ENCODE measurements at regions not wholly inside any gene's neighbourhood (a gene's known extent, or its start where the extent isn't known, plus 50 kb on each side); places are given as distances from the start of the nearest gene placed in this dataset.

DNA sequence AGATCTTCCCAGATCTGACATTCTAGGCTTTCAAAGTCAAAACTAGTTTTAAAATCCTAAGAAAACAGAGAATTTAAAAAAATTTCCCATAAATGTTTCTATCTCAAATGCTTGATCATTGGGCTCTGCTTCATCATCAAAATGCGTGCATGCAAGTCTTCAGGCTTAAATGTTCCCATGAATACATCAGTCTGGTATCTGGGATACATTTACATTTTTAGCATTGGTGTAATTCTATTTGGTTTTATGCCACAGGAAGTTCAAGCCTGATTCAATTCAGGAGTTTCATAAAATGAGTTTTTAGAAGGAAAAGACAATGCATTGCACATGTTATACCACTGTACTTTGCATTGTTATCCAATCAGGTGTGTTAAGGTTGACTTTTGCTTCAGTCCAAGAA is 336.4 kb downstream of the PCNX1 start:
- no peak overlapping the region for H2BK5ac ChIP-seq (ENCODE audit: insufficient read length, low read length)
- no peak overlapping the region for H3K4ac ChIP-seq (ENCODE audit: low read depth, low read length)
- Mint-ChIP-seq H3K9me3 (peaks cover 2 to 3% of the 10 kb centered on the region in 2 experiments; a peak in 3 of 5 replicates), H3K4me1 (peaks cover 5 to 10% of the 10 kb centered on the region in 2 experiments; a peak in 2 of 4 replicates), H3K27me3 (ENCODE audit: low read depth) (no peaks in the 10 kb centered on the region; the same call in 1 of the 2 replicates), H3K4me3 (no peak overlapping the region), H3K36me3 (ENCODE audit: insufficient read depth in 1 of 3, low read depth in 3 of 3) (peaks cover 0 to 8% (median 2%) of the 10 kb centered on the region in 3 experiments; a peak in 3 of 7 replicates), H3K27ac (no peak overlapping the region)
- no peak overlapping the region for H2AK5ac ChIP-seq (ENCODE audit: insufficient read length, low read length)
- H4K8ac ChIP-seq (replicated peaks; ENCODE audit: insufficient read length, low read depth, low read length), result no peak overlapping the region
- H3K14ac ChIP-seq (ENCODE audit: insufficient read depth, low read length), result no peak overlapping the region
- no peak overlapping the region for H3K4me2 ChIP-seq (ENCODE audit: insufficient read depth, insufficient read length, low read length)
- H3K4me1 ChIP-seq (ENCODE audit: insufficient read depth, low read length), result no peaks in the 10 kb centered on the region
- H2BK15ac ChIP-seq (ENCODE audit: low read depth, low read length), result no peak overlapping the region
- no peaks in the 10 kb centered on the region for H4K20me1 ChIP-seq (ENCODE audit: control insufficient read depth, insufficient read depth, insufficient read length)
- H2BK12ac ChIP-seq (ENCODE audit: insufficient read length, low read depth, low read length), result no peak overlapping the region
- no peak overlapping the region for H3K9ac ChIP-seq (ENCODE audit: extremely low read depth, insufficient read length, low read length)
- H3K23me2 ChIP-seq (ENCODE audit: insufficient read length, low read depth, low read length, poor library complexity, severe bottlenecking), result no peaks in the 10 kb centered on the region
- no peaks in the 10 kb centered on the region for H3K27me3 ChIP-seq (ENCODE audit: insufficient read depth, low read length)
- no peak overlapping the region for H3K23ac ChIP-seq (ENCODE audit: insufficient read length, low read depth, low read length)
- no peaks in the 10 kb centered on the region for H3K9me3 ChIP-seq (ENCODE audit: control insufficient read depth, low read depth, low read length)
- H3K27ac ChIP-seq (ENCODE audit: insufficient read length, low read depth, low read length), result no peak overlapping the region
- H2BK20ac ChIP-seq (ENCODE audit: low read depth, low read length, poor library complexity, severe bottlenecking), result no peak overlapping the region
- no peaks in the 10 kb centered on the region for H3K79me1 ChIP-seq (ENCODE audit: insufficient read depth, low read depth, low read length, poor library complexity, severe bottlenecking)
- TF ChIP-seq, protein P1, sequence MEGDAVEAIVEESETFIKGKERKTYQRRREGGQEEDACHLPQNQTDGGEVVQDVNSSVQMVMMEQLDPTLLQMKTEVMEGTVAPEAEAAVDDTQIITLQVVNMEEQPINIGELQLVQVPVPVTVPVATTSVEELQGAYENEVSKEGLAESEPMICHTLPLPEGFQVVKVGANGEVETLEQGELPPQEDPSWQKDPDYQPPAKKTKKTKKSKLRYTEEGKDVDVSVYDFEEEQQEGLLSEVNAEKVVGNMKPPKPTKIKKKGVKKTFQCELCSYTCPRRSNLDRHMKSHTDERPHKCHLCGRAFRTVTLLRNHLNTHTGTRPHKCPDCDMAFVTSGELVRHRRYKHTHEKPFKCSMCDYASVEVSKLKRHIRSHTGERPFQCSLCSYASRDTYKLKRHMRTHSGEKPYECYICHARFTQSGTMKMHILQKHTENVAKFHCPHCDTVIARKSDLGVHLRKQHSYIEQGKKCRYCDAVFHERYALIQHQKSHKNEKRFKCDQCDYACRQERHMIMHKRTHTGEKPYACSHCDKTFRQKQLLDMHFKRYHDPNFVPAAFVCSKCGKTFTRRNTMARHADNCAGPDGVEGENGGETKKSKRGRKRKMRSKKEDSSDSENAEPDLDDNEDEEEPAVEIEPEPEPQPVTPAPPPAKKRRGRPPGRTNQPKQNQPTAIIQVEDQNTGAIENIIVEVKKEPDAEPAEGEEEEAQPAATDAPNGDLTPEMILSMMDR (conservative IDR thresholded peaks at IDR 0.05), result no peak
- H2BK120ac ChIP-seq (ENCODE audit: low read depth, low read length, poor library complexity, severe bottlenecking), result no peak overlapping the region
- no peak overlapping the region for H3K56ac ChIP-seq (ENCODE audit: insufficient read length, low read depth, low read length)
- H3K18ac ChIP-seq (ENCODE audit: insufficient read length, low read depth, low read length), result no peak overlapping the region
- H3T11ph ChIP-seq (ENCODE audit: low read length), result no peak overlapping the region
- H3K79me2 ChIP-seq (ENCODE audit: insufficient read depth, low read length), result no peaks in the 10 kb centered on the region
- no peak overlapping the region for H2AFZ ChIP-seq (ENCODE audit: low read length)
- WGBS (ENCODE audit: extremely low coverage, insufficient read length, low lambda C conversion rate), result no CpG with 5 or more reads among the region's 1 CpG
- DNase-seq, result no peak
- no peak overlapping the region for H4K91ac ChIP-seq (ENCODE audit: insufficient read length, low read depth, low read length)
- no peak overlapping the region for H4K5ac ChIP-seq (ENCODE audit: insufficient read length, low read depth, low read length)
